Endodermal cell (in vitro differentiated cells): ENCODE measurements at regions not wholly inside any gene's neighbourhood (a gene's known extent, or its start where the extent isn't known, plus 50 kb on each side); places are given as distances from the start of the nearest gene placed in this dataset.

Experiments
- DNase-seq: peaks from one replicate; pipeline ENCODE4 v3.0.0-alpha.2; 2017
- H3K27ac ChIP-seq: 2 replicates; pipeline ENCODE4 v1.5.1; 2013; ENCODE audit warnings: mild to moderate bottlenecking, low read depth, low read length, moderate library complexity
- H3K27me3 ChIP-seq: 2 replicates; pipeline ENCODE4 v1.6.1; 2013; ENCODE audit warnings: mild to moderate bottlenecking, low read length, moderate library complexity; ENCODE audit not compliant: insufficient read depth, control insufficient read depth, poor library complexity, severe bottlenecking
- H3K36me3 ChIP-seq: 2 replicates; pipeline ENCODE4 v1.7.0; 2013; ENCODE audit warnings: mild to moderate bottlenecking, low read length, moderate library complexity; ENCODE audit not compliant: control insufficient read depth, insufficient read depth
- H3K4me1 ChIP-seq: one replicate; pipeline ENCODE4 v1.7.0; 2013; ENCODE audit warnings: low read length; ENCODE audit not compliant: control insufficient read depth, insufficient read depth
- H3K4me3 ChIP-seq: 2 replicates; pipeline ENCODE4 v1.5.1; 2013; ENCODE audit warnings: mild to moderate bottlenecking, low read length, moderate library complexity
- H3K9ac ChIP-seq: 2 replicates; pipeline ENCODE4 v1.6.1; 2013; ENCODE audit warnings: mild to moderate bottlenecking, low read length, moderate library complexity; ENCODE audit not compliant: poor library complexity, severe bottlenecking; ENCODE audit errors: extremely low read depth
- H3K9me3 ChIP-seq: 2 replicates; pipeline ENCODE4 v1.6.1; 2013; ENCODE audit warnings: mild to moderate bottlenecking, low read length, moderate library complexity; ENCODE audit not compliant: control insufficient read depth
- H3K27ac Mint-ChIP-seq: 2 replicates; pipeline ENCODE4 v1.8.0; 2020; ENCODE audit warnings: mixed read lengths
- H3K27me3 Mint-ChIP-seq: 2 replicates; pipeline ENCODE4 v1.8.0; 2021; ENCODE audit warnings: mild to moderate bottlenecking, mixed read lengths; ENCODE audit not compliant: insufficient read depth
- H3K36me3 Mint-ChIP-seq: 2 replicates; pipeline ENCODE4 v1.8.0; 2020; ENCODE audit warnings: low read depth, mixed read lengths
- H3K4me1 Mint-ChIP-seq: 2 replicates; pipeline ENCODE4 v1.8.0; 2020; ENCODE audit warnings: mixed read lengths
- H3K4me3 Mint-ChIP-seq: 2 replicates; pipeline ENCODE4 v1.8.0; 2020; ENCODE audit warnings: mild to moderate bottlenecking, moderate library complexity, mixed read lengths
- H3K9me3 Mint-ChIP-seq: 2 replicates; pipeline ENCODE4 v1.8.0; 2020; ENCODE audit warnings: mild to moderate bottlenecking, mixed read lengths
- WGBS, 2 experiments: methylation state at CpG; one replicate each; pipeline versions ENCODE4 v1.1.5 to v1.1.7; 2013; ENCODE audit warnings: missing lambda C conversion rate in 2 of 2, mixed read lengths in 1 of 2; ENCODE audit not compliant: insufficient coverage in 1 of 2, insufficient read length in 1 of 2; 5-methylcytosine and 5-hydroxymethylcytosine counted together
- TF ChIP-seq, protein P1 (sequence below): fragments of 200-600 bp; sonication (generic); conservative IDR thresholded peaks from 2 replicates; pipeline ENCODE4 v1.5.0; 2021; ENCODE audit warnings: antibody characterized with exemption, mild to moderate bottlenecking

GRCh38 chr10:111885919-111886318, 297.6 kb downstream of the GPAM start:
- peaks cover 12% of the 10 kb centered on the region for H3K4me1 Mint-ChIP-seq
- Histone ChIP-seq H3K4me1 (peaks cover 4% of the 10 kb centered on the region), H3K36me3 (no peaks in the 10 kb centered on the region), H3K4me3 (no peak overlapping the region), H3K27me3 (no peaks in the 10 kb centered on the region), H3K9ac (no peak overlapping the region), H3K27ac (no peak overlapping the region), H3K9me3 (peaks cover 19% of the 10 kb centered on the region)
- peaks cover 15% of the 10 kb centered on the region for H3K9me3 Mint-ChIP-seq
- no peak for DNase-seq
- peaks cover 2% of the 10 kb centered on the region for H3K27me3 Mint-ChIP-seq
- no peak overlapping the region for H3K27ac Mint-ChIP-seq
- no peak overlapping the region for H3K4me3 Mint-ChIP-seq
- 90 to 100% methylated on average over 2 to 6 of the region's 6 CpGs for WGBS, 2 experiments
- TF ChIP-seq, protein P1, sequence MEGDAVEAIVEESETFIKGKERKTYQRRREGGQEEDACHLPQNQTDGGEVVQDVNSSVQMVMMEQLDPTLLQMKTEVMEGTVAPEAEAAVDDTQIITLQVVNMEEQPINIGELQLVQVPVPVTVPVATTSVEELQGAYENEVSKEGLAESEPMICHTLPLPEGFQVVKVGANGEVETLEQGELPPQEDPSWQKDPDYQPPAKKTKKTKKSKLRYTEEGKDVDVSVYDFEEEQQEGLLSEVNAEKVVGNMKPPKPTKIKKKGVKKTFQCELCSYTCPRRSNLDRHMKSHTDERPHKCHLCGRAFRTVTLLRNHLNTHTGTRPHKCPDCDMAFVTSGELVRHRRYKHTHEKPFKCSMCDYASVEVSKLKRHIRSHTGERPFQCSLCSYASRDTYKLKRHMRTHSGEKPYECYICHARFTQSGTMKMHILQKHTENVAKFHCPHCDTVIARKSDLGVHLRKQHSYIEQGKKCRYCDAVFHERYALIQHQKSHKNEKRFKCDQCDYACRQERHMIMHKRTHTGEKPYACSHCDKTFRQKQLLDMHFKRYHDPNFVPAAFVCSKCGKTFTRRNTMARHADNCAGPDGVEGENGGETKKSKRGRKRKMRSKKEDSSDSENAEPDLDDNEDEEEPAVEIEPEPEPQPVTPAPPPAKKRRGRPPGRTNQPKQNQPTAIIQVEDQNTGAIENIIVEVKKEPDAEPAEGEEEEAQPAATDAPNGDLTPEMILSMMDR, result no peak
- peaks cover 5% of the 10 kb centered on the region for H3K36me3 Mint-ChIP-seq

- Mint-ChIP-seq H3K4me3 (no peak overlapping the region), H3K9me3 (peaks cover 15% of the 10 kb centered on the region), H3K4me1 (peaks cover 12% of the 10 kb centered on the region), H3K27me3 (peaks cover 2% of the 10 kb centered on the region), H3K36me3 (peaks cover 5% of the 10 kb centered on the region), H3K27ac (no peak overlapping the region)
- no peak for DNase-seq
- Histone ChIP-seq H3K4me1 (peaks cover 4% of the 10 kb centered on the region), H3K9ac (no peak overlapping the region), H3K27me3 (no peaks in the 10 kb centered on the region), H3K36me3 (no peaks in the 10 kb centered on the region), H3K27ac (no peak overlapping the region), H3K4me3 (no peak overlapping the region), H3K9me3 (peaks cover 19% of the 10 kb centered on the region)
- TF ChIP-seq, protein P1, result no peak
- WGBS, 2 experiments, result 100% methylated on average over 2 of the region's 2 CpGs; no CpG with 5 or more reads in 1 of the 2 experiments
These were observed 296.3 kb downstream of the GPAM start for GRCh38 chr10:111887266-111887665.

DNA sequence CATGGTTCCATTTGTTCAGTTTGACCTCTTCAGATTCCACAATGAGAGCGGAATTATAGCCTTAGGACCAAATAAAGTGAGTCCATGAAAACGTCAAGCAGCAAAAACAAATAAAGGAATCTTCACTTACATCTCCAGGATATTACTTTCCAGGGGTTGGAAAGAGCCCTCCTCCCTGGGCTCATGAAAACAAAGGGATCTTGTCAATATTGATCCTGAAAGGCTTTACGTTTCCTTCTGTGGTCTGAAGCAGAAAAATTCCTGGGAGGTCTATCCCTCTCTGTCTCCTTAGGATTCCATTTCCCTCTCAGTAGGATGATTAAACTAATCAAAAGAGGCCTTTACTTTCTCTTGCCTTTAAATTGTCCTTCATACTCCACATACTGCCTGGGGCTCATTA, 293.5 kb downstream of the GPAM start:
- no peaks in the 10 kb centered on the region for H3K36me3 ChIP-seq
- peaks cover 15% of the 10 kb centered on the region for H3K9me3 Mint-ChIP-seq
- H3K4me1 ChIP-seq, result peaks cover 4% of the 10 kb centered on the region
- H3K9me3 ChIP-seq, result peaks cover 24% of the 10 kb centered on the region
- no peak overlapping the region for H3K27ac Mint-ChIP-seq
- TF ChIP-seq, protein P1, result no peak
- H3K27me3 ChIP-seq, result no peaks in the 10 kb centered on the region
- 53 to 62% methylated on average over 3 of the region's 3 CpGs for WGBS, 2 experiments
- peaks cover 2% of the 10 kb centered on the region for H3K27me3 Mint-ChIP-seq
- H3K36me3 Mint-ChIP-seq, result peaks cover 5% of the 10 kb centered on the region
- no peak for DNase-seq
- H3K27ac ChIP-seq, result no peak overlapping the region
- no peak overlapping the region for H3K4me3 ChIP-seq
- peaks cover 12% of the 10 kb centered on the region for H3K4me1 Mint-ChIP-seq
- H3K9ac ChIP-seq, result no peak overlapping the region
- no peak overlapping the region for H3K4me3 Mint-ChIP-seq
